ENCODE measurements at regions not wholly inside any gene's neighbourhood (a gene's known extent, or its start where the extent isn't known, plus 50 kb on each side); places are given as distances from the start of the nearest gene placed in this dataset.

GRCh38 chr4:27366104-27366823 is 505.6 kb downstream of the STIM2 start:
- no peak for DNase-seq (ENCODE audit: extremely low spot score)
- TF ChIP-seq, protein P1, sequence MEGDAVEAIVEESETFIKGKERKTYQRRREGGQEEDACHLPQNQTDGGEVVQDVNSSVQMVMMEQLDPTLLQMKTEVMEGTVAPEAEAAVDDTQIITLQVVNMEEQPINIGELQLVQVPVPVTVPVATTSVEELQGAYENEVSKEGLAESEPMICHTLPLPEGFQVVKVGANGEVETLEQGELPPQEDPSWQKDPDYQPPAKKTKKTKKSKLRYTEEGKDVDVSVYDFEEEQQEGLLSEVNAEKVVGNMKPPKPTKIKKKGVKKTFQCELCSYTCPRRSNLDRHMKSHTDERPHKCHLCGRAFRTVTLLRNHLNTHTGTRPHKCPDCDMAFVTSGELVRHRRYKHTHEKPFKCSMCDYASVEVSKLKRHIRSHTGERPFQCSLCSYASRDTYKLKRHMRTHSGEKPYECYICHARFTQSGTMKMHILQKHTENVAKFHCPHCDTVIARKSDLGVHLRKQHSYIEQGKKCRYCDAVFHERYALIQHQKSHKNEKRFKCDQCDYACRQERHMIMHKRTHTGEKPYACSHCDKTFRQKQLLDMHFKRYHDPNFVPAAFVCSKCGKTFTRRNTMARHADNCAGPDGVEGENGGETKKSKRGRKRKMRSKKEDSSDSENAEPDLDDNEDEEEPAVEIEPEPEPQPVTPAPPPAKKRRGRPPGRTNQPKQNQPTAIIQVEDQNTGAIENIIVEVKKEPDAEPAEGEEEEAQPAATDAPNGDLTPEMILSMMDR (IDR thresholded peaks at IDR 0.05; ENCODE audit: control extremely low read depth, extremely low read depth, low read depth, missing control alignments), result no peak
- ChIA-PET CTCF (interaction anchor here (1.2 kb wide), 1 partner anchor 9 kb away, joined by 3 read pairs; no protein-coding TSS in a partner anchor), POLR2A (no interaction called here)

DNA sequence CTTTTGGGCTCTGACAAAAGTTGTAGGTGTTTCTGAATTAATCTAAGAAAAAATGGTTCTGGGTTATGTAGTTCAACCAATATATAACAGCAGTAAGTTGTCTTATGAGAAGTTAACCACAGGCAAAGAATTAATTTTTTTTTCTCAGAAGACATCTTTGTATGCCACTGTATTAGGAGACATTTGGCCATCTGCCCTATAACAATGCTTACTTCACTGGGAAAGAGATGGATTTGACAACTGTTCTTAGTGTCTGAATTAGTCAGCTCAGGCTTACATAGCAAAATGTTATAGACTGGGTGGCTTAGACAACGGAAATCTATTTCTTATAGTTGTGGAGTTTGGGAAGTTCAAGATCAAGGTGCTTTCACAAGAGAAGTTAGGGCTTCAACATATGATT is 508.1 kb downstream of the STIM2 start:
- POLR2A ChIA-PET, result no interaction called here
- CTCF ChIA-PET, result no interaction called here
- DNase-seq (ENCODE audit: extremely low spot score), result no peak
- TF ChIP-seq, protein P1 (IDR thresholded peaks at IDR 0.05; ENCODE audit: control extremely low read depth, extremely low read depth, low read depth, missing control alignments), result no peak

GRCh38 chr4:27381815-27382214 is 521.2 kb downstream of the STIM2 start:
- DNase-seq (ENCODE audit: extremely low spot score), result peak; percentile 4
- CTCF ChIA-PET, result no interaction called here
- POLR2A ChIA-PET, result no interaction called here

GRCh38 chr4:27387711-27388110 is 527.1 kb downstream of the STIM2 start:
- no peak for DNase-seq (ENCODE audit: extremely low spot score)
- TF ChIP-seq, protein P1 (IDR thresholded peaks at IDR 0.05; ENCODE audit: control extremely low read depth, extremely low read depth, low read depth, missing control alignments), result no peak
- ChIA-PET POLR2A (no interaction called here), CTCF (no interaction called here)

More at GRCh38 chr4:27381815-27382214, 521.2 kb downstream of the STIM2 start:
- TF ChIP-seq, protein P1 (IDR thresholded peaks at IDR 0.05; ENCODE audit: control extremely low read depth, extremely low read depth, low read depth, missing control alignments), result no peak

DNA sequence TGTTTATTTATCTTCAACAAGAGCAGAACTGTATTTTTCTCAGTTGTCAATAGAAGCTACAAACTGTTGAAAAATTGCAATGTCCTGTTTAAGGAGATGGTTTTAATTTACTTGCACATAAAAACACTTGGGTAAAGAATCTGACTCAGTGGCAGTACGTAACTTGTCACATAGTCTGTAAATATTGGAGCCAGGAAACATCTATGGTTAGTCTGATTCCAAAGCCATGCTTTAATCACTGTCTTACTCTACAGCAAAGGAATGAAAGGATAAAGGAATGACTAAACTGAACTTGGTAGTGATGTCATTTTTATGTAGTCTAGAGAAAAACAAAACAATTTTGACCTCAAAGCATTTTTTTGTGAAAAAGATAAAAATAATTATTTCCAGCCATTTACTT is 537.2 kb downstream of the STIM2 start:
- DNase-seq (ENCODE audit: extremely low spot score), result no peak
- ChIA-PET CTCF (no interaction called here), POLR2A (no interaction called here)
- TF ChIP-seq, protein P1 (IDR thresholded peaks at IDR 0.05; ENCODE audit: control extremely low read depth, extremely low read depth, low read depth, missing control alignments), result no peak

- TF ChIP-seq, protein P1 (IDR thresholded peaks at IDR 0.05; ENCODE audit: control extremely low read depth, extremely low read depth, low read depth, missing control alignments), result no peak
- POLR2A ChIA-PET, result no interaction called here
- CTCF ChIA-PET, result no interaction called here
- DNase-seq (ENCODE audit: extremely low spot score), result no peak
Observed at GRCh38 chr4:27398631-27399310, 538.1 kb downstream of the STIM2 start.
